DND-41 (cell line): ENCODE measurements at regions not wholly inside any gene's neighbourhood (a gene's known extent, or its start where the extent isn't known, plus 50 kb on each side); places are given as distances from the start of the nearest gene placed in this dataset.

Experiments used
- EZH2 ChIP-seq: IDR thresholded peaks from 3 replicates; pipeline ENCODE4 v1.6.1; 2012; ENCODE audit warnings: borderline replicate concordance, low read depth, mild to moderate bottlenecking, moderate library complexity, low read length, inconsistent platforms; ENCODE audit not compliant: severe bottlenecking
- TF ChIP-seq, protein P1 (sequence below): IDR thresholded peaks from 2 replicates; pipeline ENCODE4 v1.5.1; 2012; ENCODE audit warnings: borderline replicate concordance, low read length, moderate library complexity, mild to moderate bottlenecking; ENCODE audit not compliant: poor library complexity, severe bottlenecking; ENCODE audit errors: extremely low read depth

DNA sequence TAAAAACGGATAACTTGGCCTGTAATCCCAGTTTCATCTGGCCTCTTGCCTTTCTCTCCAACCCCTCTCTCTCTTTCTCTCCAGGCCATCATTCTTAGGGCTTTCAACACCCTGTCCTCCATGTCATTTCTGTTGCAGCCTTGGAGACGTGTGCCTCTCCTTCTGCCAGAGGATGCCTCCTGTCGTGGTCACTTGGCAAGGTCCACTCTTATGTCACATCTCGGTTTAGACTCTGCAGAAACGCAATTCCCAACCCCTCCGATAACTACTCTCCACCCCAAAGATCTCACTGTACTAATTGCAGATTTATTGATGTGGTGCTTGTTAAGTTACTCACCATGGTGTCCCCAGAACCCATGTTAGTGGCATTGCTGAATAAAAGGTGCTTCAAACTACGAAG lies 787.3 kb upstream of the RBFOX1 start:
- TF ChIP-seq, protein P1, sequence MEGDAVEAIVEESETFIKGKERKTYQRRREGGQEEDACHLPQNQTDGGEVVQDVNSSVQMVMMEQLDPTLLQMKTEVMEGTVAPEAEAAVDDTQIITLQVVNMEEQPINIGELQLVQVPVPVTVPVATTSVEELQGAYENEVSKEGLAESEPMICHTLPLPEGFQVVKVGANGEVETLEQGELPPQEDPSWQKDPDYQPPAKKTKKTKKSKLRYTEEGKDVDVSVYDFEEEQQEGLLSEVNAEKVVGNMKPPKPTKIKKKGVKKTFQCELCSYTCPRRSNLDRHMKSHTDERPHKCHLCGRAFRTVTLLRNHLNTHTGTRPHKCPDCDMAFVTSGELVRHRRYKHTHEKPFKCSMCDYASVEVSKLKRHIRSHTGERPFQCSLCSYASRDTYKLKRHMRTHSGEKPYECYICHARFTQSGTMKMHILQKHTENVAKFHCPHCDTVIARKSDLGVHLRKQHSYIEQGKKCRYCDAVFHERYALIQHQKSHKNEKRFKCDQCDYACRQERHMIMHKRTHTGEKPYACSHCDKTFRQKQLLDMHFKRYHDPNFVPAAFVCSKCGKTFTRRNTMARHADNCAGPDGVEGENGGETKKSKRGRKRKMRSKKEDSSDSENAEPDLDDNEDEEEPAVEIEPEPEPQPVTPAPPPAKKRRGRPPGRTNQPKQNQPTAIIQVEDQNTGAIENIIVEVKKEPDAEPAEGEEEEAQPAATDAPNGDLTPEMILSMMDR = no peak
- no peak for TF ChIP-seq EZH2
